ENCODE measurements at regions not wholly inside any gene's neighbourhood (a gene's known extent, or its start where the extent isn't known, plus 50 kb on each side); places are given as distances from the start of the nearest gene placed in this dataset.

DNA sequence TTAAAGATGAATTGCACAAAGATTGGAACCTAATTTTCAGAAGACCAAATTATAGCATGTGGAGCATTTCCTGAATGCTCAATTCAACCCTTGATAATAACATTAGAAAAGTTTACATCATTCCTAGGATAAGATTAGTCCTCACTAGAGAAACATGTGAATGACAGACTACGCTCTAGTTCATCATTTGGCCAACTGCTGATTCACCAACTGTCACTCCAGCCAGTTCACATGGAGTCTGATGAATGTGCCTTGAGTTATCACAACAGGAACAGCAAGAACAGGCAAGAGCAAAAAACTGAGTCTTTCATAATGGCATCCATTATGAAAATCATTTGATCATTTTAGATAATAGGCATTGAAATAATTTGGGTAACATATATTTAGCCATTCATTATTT lies 415.9 kb downstream of the PTPRC start:
- H3K4me1 Mint-ChIP-seq (ENCODE audit: low read depth), result no peaks in the 10 kb centered on the region
- no peak overlapping the region for H3K4me3 Mint-ChIP-seq (ENCODE audit: low read depth)
- TF ChIP-seq, protein P1, sequence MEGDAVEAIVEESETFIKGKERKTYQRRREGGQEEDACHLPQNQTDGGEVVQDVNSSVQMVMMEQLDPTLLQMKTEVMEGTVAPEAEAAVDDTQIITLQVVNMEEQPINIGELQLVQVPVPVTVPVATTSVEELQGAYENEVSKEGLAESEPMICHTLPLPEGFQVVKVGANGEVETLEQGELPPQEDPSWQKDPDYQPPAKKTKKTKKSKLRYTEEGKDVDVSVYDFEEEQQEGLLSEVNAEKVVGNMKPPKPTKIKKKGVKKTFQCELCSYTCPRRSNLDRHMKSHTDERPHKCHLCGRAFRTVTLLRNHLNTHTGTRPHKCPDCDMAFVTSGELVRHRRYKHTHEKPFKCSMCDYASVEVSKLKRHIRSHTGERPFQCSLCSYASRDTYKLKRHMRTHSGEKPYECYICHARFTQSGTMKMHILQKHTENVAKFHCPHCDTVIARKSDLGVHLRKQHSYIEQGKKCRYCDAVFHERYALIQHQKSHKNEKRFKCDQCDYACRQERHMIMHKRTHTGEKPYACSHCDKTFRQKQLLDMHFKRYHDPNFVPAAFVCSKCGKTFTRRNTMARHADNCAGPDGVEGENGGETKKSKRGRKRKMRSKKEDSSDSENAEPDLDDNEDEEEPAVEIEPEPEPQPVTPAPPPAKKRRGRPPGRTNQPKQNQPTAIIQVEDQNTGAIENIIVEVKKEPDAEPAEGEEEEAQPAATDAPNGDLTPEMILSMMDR (IDR thresholded peaks at IDR 0.05; ENCODE audit: unreplicated experiment), result no peak
- H3K27ac Mint-ChIP-seq, result no peak overlapping the region
- H3K9me3 Mint-ChIP-seq (ENCODE audit: low read depth), result peaks cover 14% of the 10 kb centered on the region
- H3K27me3 Mint-ChIP-seq, result no peaks in the 10 kb centered on the region
- no peaks in the 10 kb centered on the region for H3K36me3 Mint-ChIP-seq (ENCODE audit: insufficient read depth)
- no peak for DNase-seq (ENCODE audit: low spot score, unreplicated experiment)

DNA sequence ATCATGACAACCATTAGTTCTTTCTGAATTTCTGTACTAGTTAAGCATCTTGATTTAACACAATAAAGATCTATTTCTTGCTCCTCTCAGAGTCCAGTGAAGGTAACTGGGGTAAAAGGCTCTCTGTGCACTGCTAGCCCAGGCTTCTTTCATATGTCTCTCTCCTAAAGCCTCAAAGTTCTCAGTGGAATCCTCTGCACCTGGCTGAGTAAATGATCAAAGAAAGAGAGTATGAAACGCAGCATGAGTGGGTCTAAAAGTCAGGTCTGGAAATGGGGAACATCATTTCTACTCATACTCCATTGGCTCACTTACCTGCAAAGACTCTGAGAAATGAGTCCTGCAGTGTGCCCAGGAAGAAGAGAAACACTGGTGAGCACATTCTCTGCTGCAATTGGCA lies 418.5 kb downstream of the PTPRC start:
- no peak overlapping the region for H3K4me3 Mint-ChIP-seq (ENCODE audit: low read depth)
- H3K4me1 Mint-ChIP-seq (ENCODE audit: low read depth), result no peaks in the 10 kb centered on the region
- H3K9me3 Mint-ChIP-seq (ENCODE audit: low read depth), result no peaks in the 10 kb centered on the region
- no peak for DNase-seq (ENCODE audit: low spot score, unreplicated experiment)
- TF ChIP-seq, protein P1 (IDR thresholded peaks at IDR 0.05; ENCODE audit: unreplicated experiment), result no peak
- H3K27me3 Mint-ChIP-seq, result no peaks in the 10 kb centered on the region
- no peak overlapping the region for H3K27ac Mint-ChIP-seq
- H3K36me3 Mint-ChIP-seq (ENCODE audit: insufficient read depth), result no peaks in the 10 kb centered on the region

GRCh38 chr1:199058281-199058680 lies 419.4 kb downstream of the PTPRC start:
- H3K9me3 Mint-ChIP-seq (ENCODE audit: low read depth), result no peaks in the 10 kb centered on the region
- H3K36me3 Mint-ChIP-seq (ENCODE audit: insufficient read depth), result no peaks in the 10 kb centered on the region
- no peak overlapping the region for H3K4me3 Mint-ChIP-seq (ENCODE audit: low read depth)
- TF ChIP-seq, protein P1 (IDR thresholded peaks at IDR 0.05; ENCODE audit: unreplicated experiment), result no peak
- H3K27ac Mint-ChIP-seq, result peak overlapping the region; percentile 22
- H3K4me1 Mint-ChIP-seq (ENCODE audit: low read depth), result no peaks in the 10 kb centered on the region
- DNase-seq (ENCODE audit: low spot score, unreplicated experiment), result no peak
- H3K27me3 Mint-ChIP-seq, result no peaks in the 10 kb centered on the region

- H3K9me3 Mint-ChIP-seq (ENCODE audit: low read depth), result no peaks in the 10 kb centered on the region
- no peak overlapping the region for H3K4me3 Mint-ChIP-seq (ENCODE audit: low read depth)
- no peaks in the 10 kb centered on the region for H3K4me1 Mint-ChIP-seq (ENCODE audit: low read depth)
- no peaks in the 10 kb centered on the region for H3K36me3 Mint-ChIP-seq (ENCODE audit: insufficient read depth)
- DNase-seq (ENCODE audit: low spot score, unreplicated experiment), result no peak
- no peaks in the 10 kb centered on the region for H3K27me3 Mint-ChIP-seq
- TF ChIP-seq, protein P1 (IDR thresholded peaks at IDR 0.05; ENCODE audit: unreplicated experiment), result no peak
- no peak overlapping the region for H3K27ac Mint-ChIP-seq
These were observed 426.1 kb downstream of the PTPRC start for GRCh38 chr1:199064971-199065370.

DNA sequence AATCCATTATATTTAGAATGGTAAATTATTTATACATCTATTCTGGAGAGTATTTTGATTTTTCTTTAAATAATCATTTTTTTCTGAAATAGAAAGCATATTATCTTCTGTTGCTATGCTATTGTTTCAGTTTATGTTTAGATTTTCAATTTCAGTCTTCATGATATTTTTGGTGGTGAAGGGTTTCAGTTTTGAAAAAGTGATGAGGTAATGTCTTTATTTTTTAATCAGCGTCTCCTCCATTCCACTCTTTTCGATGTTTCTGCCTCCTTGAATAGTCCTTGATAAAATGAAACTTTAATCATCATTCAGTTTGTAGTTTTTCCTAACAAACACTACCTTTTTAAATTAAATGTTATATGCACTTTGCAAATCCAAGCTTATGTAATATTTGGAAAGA lies 428.6 kb downstream of the PTPRC start:
- no peak for DNase-seq (ENCODE audit: low spot score, unreplicated experiment)
- Mint-ChIP-seq H3K27ac (no peak overlapping the region), H3K9me3 (ENCODE audit: low read depth) (no peaks in the 10 kb centered on the region), H3K4me1 (ENCODE audit: low read depth) (no peaks in the 10 kb centered on the region), H3K36me3 (ENCODE audit: insufficient read depth) (no peaks in the 10 kb centered on the region), H3K27me3 (no peaks in the 10 kb centered on the region), H3K4me3 (ENCODE audit: low read depth) (no peak overlapping the region)
- TF ChIP-seq, protein P1 (IDR thresholded peaks at IDR 0.05; ENCODE audit: unreplicated experiment), result no peak
